ENCODE measurements at regions not wholly inside any gene's neighbourhood (a gene's known extent, or its start where the extent isn't known, plus 50 kb on each side); places are given as distances from the start of the nearest gene placed in this dataset.
"Not testable (repeated sequence)": the region's sequence is repeated elsewhere in the genome, so short reads cannot be mapped to it uniquely, and the experiment has no call there.

GRCh38 chr4:66804979-66805378 is 740.3 kb downstream of the CENPC start:
- in situ Hi-C loops (cut with HindIII; ENCODE audit: low sequenced_read_pairs): no loop called here
- DNase-seq (ENCODE audit: low read depth): no peak
- H3K4me3 ChIP-seq (ENCODE audit: low read depth, low read length): no peak overlapping the region
- TF ChIP-seq CTCF (IDR thresholded peaks at IDR 0.05; ENCODE audit: low read depth, low read length, missing control alignments): no peak

GRCh38 chr4:66797608-66798007 is 747.7 kb downstream of the CENPC start:
- H3K4me3 ChIP-seq (ENCODE audit: low read depth, low read length): no peak overlapping the region
- TF ChIP-seq CTCF (IDR thresholded peaks at IDR 0.05; ENCODE audit: low read depth, low read length, missing control alignments): no peak
- DNase-seq (ENCODE audit: low read depth): no peak
- in situ Hi-C loops (cut with HindIII; ENCODE audit: low sequenced_read_pairs): no loop called here

GRCh38 chr4:66795724-66796123 is 749.6 kb downstream of the CENPC start:
- TF ChIP-seq CTCF (IDR thresholded peaks at IDR 0.05; ENCODE audit: low read depth, low read length, missing control alignments): no peak

GRCh38 chr4:66794390-66795034 is 750.8 kb downstream of the CENPC start:
- in situ Hi-C loops (cut with HindIII; ENCODE audit: low sequenced_read_pairs): loop anchor here (5.0 kb wide), 2 partner anchors 47 to 58 kb away; no protein-coding TSS in a partner anchor
- H3K4me3 ChIP-seq (ENCODE audit: low read depth, low read length): no peak overlapping the region
- DNase-seq (ENCODE audit: low read depth): no peak
- TF ChIP-seq CTCF (IDR thresholded peaks at IDR 0.05; ENCODE audit: low read depth, low read length, missing control alignments): no peak

More at GRCh38 chr4:66795724-66796123, 749.6 kb downstream of the CENPC start:
- in situ Hi-C loops (cut with HindIII; ENCODE audit: low sequenced_read_pairs): no loop called here
- no peak for DNase-seq (ENCODE audit: low read depth)
- H3K4me3 ChIP-seq (ENCODE audit: low read depth, low read length): no peak overlapping the region

GRCh38 chr4:66791686-66792085 is 753.6 kb downstream of the CENPC start:
- no peak for TF ChIP-seq CTCF (IDR thresholded peaks at IDR 0.05; ENCODE audit: low read depth, low read length, missing control alignments)
- H3K4me3 ChIP-seq (ENCODE audit: low read depth, low read length): no peak overlapping the region
- in situ Hi-C loops (cut with HindIII; ENCODE audit: low sequenced_read_pairs): loop anchor here (5.0 kb wide), 2 partner anchors 44 to 61 kb away; no protein-coding TSS in a partner anchor
- DNase-seq (ENCODE audit: low read depth): no peak

- no peak overlapping the region for H3K4me3 ChIP-seq (ENCODE audit: low read depth, low read length)
- in situ Hi-C loops (cut with HindIII; ENCODE audit: low sequenced_read_pairs): no loop called here
- DNase-seq (ENCODE audit: low read depth): no peak
- no peak for TF ChIP-seq CTCF (IDR thresholded peaks at IDR 0.05; ENCODE audit: low read depth, low read length, missing control alignments)
Measured at GRCh38 chr4:66785479-66785878, 759.8 kb downstream of the CENPC start.

- DNase-seq (ENCODE audit: low read depth); in situ Hi-C loops (cut with HindIII; ENCODE audit: low sequenced_read_pairs); H3K4me3 ChIP-seq (ENCODE audit: low read depth, low read length): not testable (repeated sequence)
Measured at GRCh38 chr4:66782751-66783150, 762.6 kb downstream of the CENPC start.

All from astrocyte of the cerebellum (primary cell).